Activated naive CD8-positive, alpha-beta T cell treated with anti-CD3 and anti-CD28 coated beads, Interleukin-2, amount 50 U/mL, for 24 hours (primary cell): ENCODE measurements at regions not wholly inside any gene's neighbourhood (a gene's known extent, or its start where the extent isn't known, plus 50 kb on each side); places are given as distances from the start of the nearest gene placed in this dataset.

Experiments
- ATAC-seq: fragments of 150-1000 bp; cut with Tn5 transposase; one replicate; pipeline ENCODE4 v1.10.0; 2021
- DNase-seq: peaks from one replicate; pipeline ENCODE4 v3.0.0; 2021
- H3K27ac Mint-ChIP-seq: one replicate; pipeline ENCODE4 v1.8.0; 2021; ENCODE audit warnings: mild to moderate bottlenecking, mixed read lengths
- H3K27me3 Mint-ChIP-seq: one replicate; pipeline ENCODE4 v1.8.0; 2021; ENCODE audit warnings: mixed read lengths
- H3K36me3 Mint-ChIP-seq: one replicate; pipeline ENCODE4 v1.8.0; 2021; ENCODE audit warnings: low read depth, mixed read lengths
- H3K4me1 Mint-ChIP-seq: one replicate; pipeline ENCODE4 v1.8.0; 2021; ENCODE audit warnings: mixed read lengths
- H3K4me3 Mint-ChIP-seq: one replicate; pipeline ENCODE4 v1.8.0; 2021; ENCODE audit warnings: mild to moderate bottlenecking, moderate library complexity, mixed read lengths
- H3K9me3 Mint-ChIP-seq: one replicate; pipeline ENCODE4 v1.8.0; 2021; ENCODE audit warnings: mixed read lengths

- H3K27ac Mint-ChIP-seq, result no peak overlapping the region
- no peaks in the 10 kb centered on the region for H3K9me3 Mint-ChIP-seq
- DNase-seq (no peak), ATAC-seq (no peak)
- no peak overlapping the region for H3K4me3 Mint-ChIP-seq
- H3K27me3 Mint-ChIP-seq, result no peaks in the 10 kb centered on the region
- no peaks in the 10 kb centered on the region for H3K36me3 Mint-ChIP-seq
- H3K4me1 Mint-ChIP-seq, result no peaks in the 10 kb centered on the region
Measured at GRCh38 chr15:62798536-62798935, 244.0 kb upstream of the TPM1 start.

GRCh38 chr15:62799037-62799436, 243.5 kb upstream of the TPM1 start:
- Mint-ChIP-seq H3K27ac (no peak overlapping the region), H3K4me1 (no peaks in the 10 kb centered on the region), H3K36me3 (no peaks in the 10 kb centered on the region), H3K9me3 (no peaks in the 10 kb centered on the region), H3K27me3 (no peaks in the 10 kb centered on the region), H3K4me3 (no peak overlapping the region)
- ATAC-seq (no peak), DNase-seq (no peak)

- no peak for DNase-seq
- ATAC-seq, result no peak
- H3K27ac Mint-ChIP-seq, result no peak overlapping the region
- no peaks in the 10 kb centered on the region for H3K4me1 Mint-ChIP-seq
- no peaks in the 10 kb centered on the region for H3K27me3 Mint-ChIP-seq
- H3K4me3 Mint-ChIP-seq, result no peak overlapping the region
- H3K36me3 Mint-ChIP-seq, result no peaks in the 10 kb centered on the region
- no peaks in the 10 kb centered on the region for H3K9me3 Mint-ChIP-seq
Measured at GRCh38 chr15:62799919-62800318, 242.6 kb upstream of the TPM1 start.

GRCh38 chr15:62802612-62803011, 239.9 kb upstream of the TPM1 start:
- DNase-seq, result no peak
- Mint-ChIP-seq H3K36me3 (no peaks in the 10 kb centered on the region), H3K4me1 (no peaks in the 10 kb centered on the region), H3K9me3 (no peaks in the 10 kb centered on the region), H3K27me3 (no peaks in the 10 kb centered on the region), H3K27ac (no peak overlapping the region), H3K4me3 (no peak overlapping the region)
- no peak for ATAC-seq

- H3K27me3 Mint-ChIP-seq, result no peaks in the 10 kb centered on the region
- no peaks in the 10 kb centered on the region for H3K4me1 Mint-ChIP-seq
- no peak overlapping the region for H3K27ac Mint-ChIP-seq
- DNase-seq (no peak), ATAC-seq (no peak)
- H3K36me3 Mint-ChIP-seq, result no peaks in the 10 kb centered on the region
- no peaks in the 10 kb centered on the region for H3K9me3 Mint-ChIP-seq
- H3K4me3 Mint-ChIP-seq, result no peak overlapping the region
Measured at GRCh38 chr15:62803856-62804400, 238.6 kb upstream of the TPM1 start.

- H3K4me1 Mint-ChIP-seq, result no peaks in the 10 kb centered on the region
- no peaks in the 10 kb centered on the region for H3K27me3 Mint-ChIP-seq
- H3K36me3 Mint-ChIP-seq, result no peaks in the 10 kb centered on the region
- no peak overlapping the region for H3K4me3 Mint-ChIP-seq
- no peak for DNase-seq
- H3K27ac Mint-ChIP-seq, result no peak overlapping the region
- H3K9me3 Mint-ChIP-seq, result no peaks in the 10 kb centered on the region
- ATAC-seq, result no peak
Measured at GRCh38 chr15:62805502-62805901, 237.0 kb upstream of the TPM1 start.

DNA sequence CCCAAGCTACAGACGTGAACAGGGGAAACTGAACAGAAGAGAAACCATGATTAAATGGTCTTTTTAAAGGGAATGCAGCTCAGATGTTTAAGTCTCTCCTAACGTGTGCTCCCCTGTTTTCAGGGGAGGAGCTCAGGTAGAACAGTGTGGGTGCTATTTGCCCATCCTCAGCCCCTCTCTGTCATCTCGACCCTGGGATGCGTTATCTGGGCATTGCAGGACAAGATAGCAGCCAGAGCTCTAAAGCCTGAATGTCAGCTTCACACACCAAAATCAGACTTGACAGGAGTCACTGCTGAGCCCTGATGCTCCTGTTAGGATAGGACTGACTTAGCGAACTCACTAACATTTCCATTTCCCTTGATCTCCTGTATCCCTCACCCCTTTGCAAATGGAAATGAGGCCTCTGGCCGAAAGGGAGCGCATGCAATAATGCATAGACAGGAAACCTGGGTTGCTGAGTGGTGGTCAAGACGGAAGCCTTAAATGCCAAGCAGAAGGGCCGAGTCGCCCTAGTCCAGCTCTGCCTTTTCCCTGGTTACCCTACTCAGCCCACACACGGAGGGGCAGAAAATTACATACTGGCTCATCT, 234.9 kb upstream of the TPM1 start:
- Mint-ChIP-seq H3K9me3 (no peaks in the 10 kb centered on the region), H3K4me1 (no peaks in the 10 kb centered on the region), H3K27ac (no peak overlapping the region), H3K27me3 (no peaks in the 10 kb centered on the region), H3K36me3 (no peaks in the 10 kb centered on the region), H3K4me3 (no peak overlapping the region)
- ATAC-seq, result no peak
- DNase-seq, result no peak

DNA sequence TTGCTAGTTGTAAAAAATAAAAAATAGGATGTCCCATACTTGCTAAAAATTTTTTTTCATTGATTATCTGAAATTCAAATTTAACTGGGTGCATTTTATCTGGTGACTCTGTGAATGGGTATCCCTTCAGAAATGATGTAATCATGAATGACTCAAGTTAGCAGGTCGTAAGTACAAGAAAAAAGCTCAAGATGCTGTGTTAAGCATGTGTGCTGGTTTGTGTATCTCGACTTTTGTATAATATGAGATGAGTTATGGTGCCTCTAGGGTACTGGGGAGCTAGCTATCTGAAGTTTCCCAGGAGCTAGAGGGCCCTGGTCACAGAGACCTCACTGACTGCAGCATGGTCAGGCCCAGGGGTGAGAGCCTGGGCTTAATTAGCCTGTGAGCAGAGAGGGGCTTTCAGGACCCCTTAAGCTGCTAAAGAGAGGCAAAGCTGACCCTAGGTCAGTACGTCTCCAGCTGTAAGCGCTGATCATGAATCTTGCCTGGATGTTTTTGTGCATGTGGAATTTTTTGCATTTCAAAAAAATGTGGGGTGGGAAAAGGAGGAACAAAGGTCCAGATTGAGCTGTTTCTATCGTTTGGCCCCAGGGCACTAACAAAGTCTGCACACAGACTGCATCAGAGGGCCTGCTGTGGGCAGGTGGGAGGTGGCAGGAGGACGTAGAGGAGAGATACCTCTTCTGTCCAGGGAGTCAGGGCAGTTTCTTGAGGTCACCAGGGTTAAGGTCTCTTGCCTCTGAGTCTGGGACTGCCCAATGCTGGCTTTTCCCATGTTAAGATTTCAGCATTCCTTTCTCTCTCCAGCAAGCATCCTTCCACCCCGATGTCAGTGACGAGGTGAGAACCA, 233.2 kb upstream of the TPM1 start:
- no peaks in the 10 kb centered on the region for H3K36me3 Mint-ChIP-seq
- H3K4me1 Mint-ChIP-seq, result no peaks in the 10 kb centered on the region
- ATAC-seq (no peak), DNase-seq (no peak)
- H3K27me3 Mint-ChIP-seq, result no peaks in the 10 kb centered on the region
- H3K27ac Mint-ChIP-seq, result no peak overlapping the region
- no peak overlapping the region for H3K4me3 Mint-ChIP-seq
- no peaks in the 10 kb centered on the region for H3K9me3 Mint-ChIP-seq

- Mint-ChIP-seq H3K9me3 (no peaks in the 10 kb centered on the region), H3K27ac (no peak overlapping the region), H3K27me3 (no peaks in the 10 kb centered on the region), H3K36me3 (no peaks in the 10 kb centered on the region), H3K4me3 (no peak overlapping the region), H3K4me1 (no peaks in the 10 kb centered on the region)
- DNase-seq (no peak), ATAC-seq (no peak)
Measured at GRCh38 chr15:62809968-62810260, 232.6 kb upstream of the TPM1 start.

GRCh38 chr15:62812515-62812835, 230.1 kb upstream of the TPM1 start:
- Mint-ChIP-seq H3K4me1 (no peaks in the 10 kb centered on the region), H3K36me3 (no peaks in the 10 kb centered on the region), H3K4me3 (no peak overlapping the region), H3K27me3 (no peaks in the 10 kb centered on the region), H3K9me3 (no peaks in the 10 kb centered on the region), H3K27ac (no peak overlapping the region)
- DNase-seq, result no peak
- ATAC-seq, result no peak

GRCh38 chr15:62816342-62817069, 226.0 kb upstream of the TPM1 start:
- Mint-ChIP-seq H3K4me1 (no peaks in the 10 kb centered on the region), H3K36me3 (no peaks in the 10 kb centered on the region), H3K4me3 (no peak overlapping the region), H3K9me3 (no peaks in the 10 kb centered on the region), H3K27me3 (peaks cover 2% of the 10 kb centered on the region), H3K27ac (no peak overlapping the region)
- no peak for DNase-seq
- no peak for ATAC-seq

GRCh38 chr15:62818691-62819090, 223.9 kb upstream of the TPM1 start:
- no peaks in the 10 kb centered on the region for H3K9me3 Mint-ChIP-seq
- no peak overlapping the region for H3K4me3 Mint-ChIP-seq
- no peak for ATAC-seq
- no peak for DNase-seq
- peaks cover 2% of the 10 kb centered on the region for H3K27me3 Mint-ChIP-seq
- no peaks in the 10 kb centered on the region for H3K36me3 Mint-ChIP-seq
- no peak overlapping the region for H3K27ac Mint-ChIP-seq
- H3K4me1 Mint-ChIP-seq, result no peaks in the 10 kb centered on the region

GRCh38 chr15:62821384-62822131, 221.0 kb upstream of the TPM1 start:
- no peaks in the 10 kb centered on the region for H3K4me1 Mint-ChIP-seq
- H3K27me3 Mint-ChIP-seq, result peaks cover 2% of the 10 kb centered on the region
- ATAC-seq, result no peak
- no peaks in the 10 kb centered on the region for H3K9me3 Mint-ChIP-seq
- no peaks in the 10 kb centered on the region for H3K36me3 Mint-ChIP-seq
- DNase-seq, result no peak
- H3K27ac Mint-ChIP-seq, result no peak overlapping the region
- H3K4me3 Mint-ChIP-seq, result no peak overlapping the region

- Mint-ChIP-seq H3K36me3 (no peaks in the 10 kb centered on the region), H3K4me3 (no peak overlapping the region), H3K9me3 (no peaks in the 10 kb centered on the region), H3K4me1 (no peaks in the 10 kb centered on the region), H3K27ac (no peak overlapping the region), H3K27me3 (peaks cover 2% of the 10 kb centered on the region)
- ATAC-seq, result no peak
- no peak for DNase-seq
Measured at GRCh38 chr15:62822228-62822627, 220.3 kb upstream of the TPM1 start.
